ENCODE measurements at regions not wholly inside any gene's neighbourhood (a gene's known extent, or its start where the extent isn't known, plus 50 kb on each side); places are given as distances from the start of the nearest gene placed in this dataset.
"Not testable (repeated sequence)": the region's sequence is repeated elsewhere in the genome, so short reads cannot be mapped to it uniquely, and the experiment has no call there.

DNA sequence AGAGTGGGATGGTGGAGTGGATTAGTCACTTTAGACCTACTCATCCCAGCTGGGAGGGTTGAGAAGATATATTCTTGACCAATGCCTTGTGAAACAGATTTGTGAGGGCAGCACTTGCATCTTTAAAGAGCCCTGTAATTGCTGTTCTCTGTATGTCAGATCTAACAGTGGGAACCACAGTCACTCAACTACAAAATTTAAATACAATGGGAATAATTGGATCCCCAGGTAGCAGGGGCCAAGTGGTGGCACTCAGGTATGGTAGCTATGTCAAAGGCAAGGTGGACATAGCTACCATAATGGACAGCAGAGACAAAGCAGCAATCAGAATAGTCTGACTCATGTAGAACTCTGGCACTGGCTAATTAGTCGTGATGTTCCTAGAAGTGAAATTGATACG is 559.6 kb downstream of the PTPRU start:
- BruUV-seq (replicated peaks); H4K20me1 ChIP-seq (ENCODE audit: insufficient read depth, low read length); ATAC-seq; H3K4me1 ChIP-seq (ENCODE audit: insufficient read depth, low read length); H3K9me3 ChIP-seq (ENCODE audit: low read length); H3K9ac ChIP-seq (ENCODE audit: insufficient read depth, low read depth, low read length); H3K27ac ChIP-seq (ENCODE audit: extremely low read length, insufficient read depth, low read length); DNase-seq (ENCODE audit: low spot score); intact Hi-C loops (cut with micrococcal nuclease; ENCODE audit: unreplicated experiment); H2AFZ ChIP-seq (ENCODE audit: low read length); CTCF ChIA-PET (ENCODE audit: low intra/inter-chr PET ratio, low total read pairs); H3K4me3 ChIP-seq (replicated peaks in 1 of 3; ENCODE audit: insufficient read depth in 1 of 3, low read depth in 2 of 3, low read length in 3 of 3); H3K36me3 ChIP-seq (replicated peaks in 1 of 2; ENCODE audit: control insufficient read depth in 1 of 2, insufficient read depth in 2 of 2, low read length in 2 of 2); H3K4me2 ChIP-seq (ENCODE audit: low read depth, low read length); FAIRE-seq; POLR2A ChIA-PET; H3K27me3 ChIP-seq (ENCODE audit: control insufficient read depth in 1 of 2, insufficient read depth in 2 of 2, low read length in 2 of 2); H3K79me2 ChIP-seq (ENCODE audit: insufficient read depth, low read length): not testable (repeated sequence)
- in situ Hi-C loops (cut with HindIII; ENCODE audit: extremely low pct_ligation_motif_present, low pct_unique_long_range_greater_than_20kb): loop anchor here (10.0 kb wide), 2 partner anchors 289 to 909 kb away; no protein-coding TSS in a partner anchor
- WGBS (ENCODE audit: low lambda C conversion rate): 3% methylated on average over 2 of the region's 2 CpGs

DNA sequence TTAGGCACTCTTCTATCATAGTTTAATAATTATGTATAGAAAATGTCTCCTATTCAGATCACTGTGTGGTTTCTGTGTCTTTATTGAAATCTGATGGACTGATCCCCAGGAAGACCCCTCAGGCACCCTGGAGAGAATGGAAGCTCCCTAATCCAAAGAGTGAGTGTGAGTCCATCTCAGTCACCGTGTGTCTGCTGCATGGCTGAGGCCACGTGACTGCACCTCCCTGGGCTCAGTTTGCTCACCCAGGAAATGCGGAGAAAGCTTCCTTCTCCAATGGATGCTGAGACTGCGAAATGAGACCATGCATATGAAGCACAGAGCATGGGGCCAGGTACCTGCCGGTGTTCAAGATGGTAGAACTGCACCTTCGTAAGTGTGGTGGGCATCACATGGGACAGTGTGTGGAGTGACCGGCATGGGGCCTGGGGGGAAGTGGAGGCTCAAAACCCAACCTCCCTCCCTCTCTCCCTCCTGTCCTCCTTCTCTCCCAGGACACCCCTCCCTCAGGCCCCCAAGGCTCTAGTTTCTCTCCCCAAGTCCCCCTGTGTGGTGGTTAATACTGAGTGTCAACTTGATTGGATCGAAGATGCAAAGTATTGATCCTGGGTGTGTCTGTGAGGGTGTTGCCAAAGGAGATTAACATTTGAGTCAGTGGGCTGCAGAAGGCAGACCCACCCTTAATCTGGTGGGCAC is 557.5 kb downstream of the PTPRU start:
- H3K4me2 ChIP-seq (ENCODE audit: low read depth, low read length): no peak overlapping the region
- no peak overlapping the region for H2AFZ ChIP-seq (ENCODE audit: low read length)
- no peaks in the 10 kb centered on the region for H3K79me2 ChIP-seq (ENCODE audit: insufficient read depth, low read length)
- no peaks in the 10 kb centered on the region for H4K20me1 ChIP-seq (ENCODE audit: insufficient read depth, low read length)
- BruUV-seq (replicated peaks): no TSS peak
- H3K4me3 ChIP-seq (replicated peaks in 1 of 3; ENCODE audit: insufficient read depth in 1 of 3, low read depth in 2 of 3, low read length in 3 of 3): no peak overlapping the region
- H3K9me3 ChIP-seq (ENCODE audit: low read length): no peaks in the 10 kb centered on the region
- intact Hi-C loops (cut with micrococcal nuclease; ENCODE audit: unreplicated experiment): loop anchor here (1.0 to 5.0 kb wide), 2 partner anchors 56 to 914 kb away; no protein-coding TSS in a partner anchor
- DNase-seq (ENCODE audit: low spot score) (no peak), ATAC-seq (no peak), FAIRE-seq (no peak)
- ChIA-PET CTCF (ENCODE audit: low intra/inter-chr PET ratio, low total read pairs) (interaction anchor here (0.9 to 2.4 kb wide), 5 partner anchors 55 to 587 kb away, joined by 3 to 7 read pairs (median 6); no protein-coding TSS in a partner anchor), POLR2A (no interaction called here)
- no peak overlapping the region for H3K27ac ChIP-seq (ENCODE audit: extremely low read length, insufficient read depth, low read length)
- H3K27me3 ChIP-seq (ENCODE audit: control insufficient read depth in 1 of 2, insufficient read depth in 2 of 2, low read length in 2 of 2): no peaks in the 10 kb centered on the region
- WGBS (ENCODE audit: low lambda C conversion rate): 20% methylated on average over 5 of the region's 8 CpGs
- in situ Hi-C loops (cut with HindIII; ENCODE audit: extremely low pct_ligation_motif_present, low pct_unique_long_range_greater_than_20kb): loop anchor here (10.0 kb wide), 2 partner anchors 291 to 911 kb away; no protein-coding TSS in a partner anchor
- no peaks in the 10 kb centered on the region for H3K4me1 ChIP-seq (ENCODE audit: insufficient read depth, low read length)
- no peak overlapping the region for H3K9ac ChIP-seq (ENCODE audit: insufficient read depth, low read depth, low read length)
- H3K36me3 ChIP-seq (replicated peaks in 1 of 2; ENCODE audit: control insufficient read depth in 1 of 2, insufficient read depth in 2 of 2, low read length in 2 of 2): no peaks in the 10 kb centered on the region
- TF ChIP-seq NR1H2 (CRISPR knock-in tag; IDR thresholded peaks at IDR 0.05; ENCODE audit: borderline replicate concordance, low read depth) (no peak), JUND (CRISPR knock-in tag; IDR thresholded peaks at IDR 0.05) (no peak), CEBPB (IDR thresholded peaks at IDR 0.05; ENCODE audit: borderline replicate concordance, low read depth, low read length) (no peak), HCFC1 (IDR thresholded peaks at IDR 0.05; ENCODE audit: low read depth, low read length) (no peak), MED1 (CRISPR knock-in tag; IDR thresholded peaks at IDR 0.05) (no peak), PRMT3 (CRISPR knock-in tag; IDR thresholded peaks at IDR 0.05; ENCODE audit: borderline replicate concordance, low read depth) (no peak), NFKB2 (CRISPR knock-in tag; IDR thresholded peaks at IDR 0.05; ENCODE audit: borderline replicate concordance) (no peak), ZNF343 (CRISPR knock-in tag; IDR thresholded peaks at IDR 0.05) (no peak), ZNF10 (CRISPR knock-in tag; IDR thresholded peaks at IDR 0.05; ENCODE audit: borderline replicate concordance, low read depth) (no peak), RBM39 (IDR thresholded peaks at IDR 0.05; ENCODE audit: low read depth, low read length, poor library complexity, severe bottlenecking) (no peak)
